Ishikawa (cell line): ENCODE measurements at regions not wholly inside any gene's neighbourhood (a gene's known extent, or its start where the extent isn't known, plus 50 kb on each side); places are given as distances from the start of the nearest gene placed in this dataset.

Source experiments
- CEBPB ChIP-seq: IDR thresholded peaks from 2 replicates; pipeline ENCODE4 v1.6.1; 2012
- CREB1 ChIP-seq: IDR thresholded peaks from 2 replicates; pipeline ENCODE4 v1.6.1; 2012; ENCODE audit warnings: low read depth
- EGR1 ChIP-seq: IDR thresholded peaks from 2 replicates; pipeline ENCODE4 v1.6.1; 2012
- EP300 ChIP-seq: IDR thresholded peaks from 2 replicates; pipeline ENCODE4 v1.6.1; 2012; ENCODE audit warnings: borderline replicate concordance
- FOXM1 ChIP-seq: IDR thresholded peaks from 2 replicates; pipeline ENCODE4 v1.6.1; 2012; ENCODE audit warnings: low read depth, borderline replicate concordance
- MAX ChIP-seq: IDR thresholded peaks from 2 replicates; pipeline ENCODE4 v1.6.1; 2012
- NFIC ChIP-seq: IDR thresholded peaks from 2 replicates; pipeline ENCODE4 v1.6.1; 2012
- RAD21 ChIP-seq: IDR thresholded peaks from 2 replicates; pipeline ENCODE4 v1.6.1; 2012; ENCODE audit warnings: low read depth
- REST ChIP-seq: IDR thresholded peaks from 2 replicates; pipeline ENCODE4 v1.6.1; 2012; ENCODE audit warnings: low read depth, mild to moderate bottlenecking
- TAF1 ChIP-seq: IDR thresholded peaks from 2 replicates; pipeline ENCODE4 v1.6.1; 2012; ENCODE audit warnings: low read depth, mild to moderate bottlenecking
- TCF12 ChIP-seq: IDR thresholded peaks from 2 replicates; pipeline ENCODE4 v1.6.1; 2012; ENCODE audit warnings: low read depth
- TEAD4 ChIP-seq: IDR thresholded peaks from 2 replicates; pipeline ENCODE4 v1.6.1; 2012
- USF1 ChIP-seq: IDR thresholded peaks from 2 replicates; pipeline ENCODE4 v1.6.1; 2012
- YY1 ChIP-seq: IDR thresholded peaks from 2 replicates; pipeline ENCODE4 v1.6.1; 2012; ENCODE audit warnings: low read depth
- ZBTB7A ChIP-seq: IDR thresholded peaks from 2 replicates; pipeline ENCODE4 v1.6.1; 2012; ENCODE audit warnings: low read depth

- TF ChIP-seq TCF12 (no peak), EP300 (no peak), CREB1 (no peak), RAD21 (no peak), NFIC (no peak), MAX (no peak), YY1 (no peak), FOXM1 (no peak), REST (no peak)
Measured at GRCh38 chr13:70363991-70364390, 255.7 kb upstream of the KLHL1 start.

- TF ChIP-seq MAX (no peak), EGR1 (no peak), TEAD4 (no peak), CEBPB (no peak), EP300 (no peak), NFIC (no peak), YY1 (no peak), ZBTB7A (no peak)
Measured at GRCh38 chr13:70362820-70363570, 254.7 kb upstream of the KLHL1 start.

- TF ChIP-seq CREB1 (no peak), EGR1 (no peak), TEAD4 (no peak)
Measured at GRCh38 chr13:70357031-70357430, 248.8 kb upstream of the KLHL1 start.

- no peak for TF ChIP-seq USF1
- TF ChIP-seq ZBTB7A: no peak
- no peak for TF ChIP-seq TEAD4
- TF ChIP-seq REST: no peak
- TF ChIP-seq MAX: no peak
- TF ChIP-seq EP300: no peak
- no peak for TF ChIP-seq RAD21
- TF ChIP-seq FOXM1: no peak
- TF ChIP-seq TAF1: no peak
- TF ChIP-seq YY1: no peak
- no peak for TF ChIP-seq TCF12
- TF ChIP-seq NFIC: no peak
- TF ChIP-seq CREB1: no peak
- no peak for TF ChIP-seq EGR1
- no peak for TF ChIP-seq CEBPB
Measured at GRCh38 chr13:70353096-70353495, 244.8 kb upstream of the KLHL1 start.

- TF ChIP-seq TAF1 (no peak), EP300 (no peak), FOXM1 (no peak), CREB1 (no peak), NFIC (no peak), YY1 (no peak), MAX (no peak), USF1 (no peak), TEAD4 (no peak), REST (no peak), RAD21 (no peak), CEBPB (no peak), TCF12 (no peak), ZBTB7A (no peak)
Measured at GRCh38 chr13:70347947-70348620, 239.8 kb upstream of the KLHL1 start.
